ENCODE measurements at regions not wholly inside any gene's neighbourhood (a gene's known extent, or its start where the extent isn't known, plus 50 kb on each side); places are given as distances from the start of the nearest gene placed in this dataset.
"Not testable (repeated sequence)": the region's sequence is repeated elsewhere in the genome, so short reads cannot be mapped to it uniquely, and the experiment has no call there.

GRCh38 chr3:106842151-106842550 lies 535.1 kb upstream of the CCDC54 start:
- no peak for DNase-seq

- DNase-seq, result no peak
Measured at GRCh38 chr3:106844638-106845037, 532.6 kb upstream of the CCDC54 start.

GRCh38 chr3:106848099-106848498 lies 529.1 kb upstream of the CCDC54 start:
- no peak for DNase-seq

- DNase-seq, result no peak
Measured at GRCh38 chr3:106850437-106850836, 526.8 kb upstream of the CCDC54 start.

- not testable (repeated sequence) for DNase-seq
Measured at GRCh38 chr3:106858321-106858720, 518.9 kb upstream of the CCDC54 start.

- no peak for DNase-seq
Measured at GRCh38 chr3:106860182-106860581, 517.1 kb upstream of the CCDC54 start.

- DNase-seq, result no peak
Measured at GRCh38 chr3:106862067-106862466, 515.2 kb upstream of the CCDC54 start.

GRCh38 chr3:106877627-106878026 lies 499.6 kb upstream of the CCDC54 start:
- no peak for DNase-seq

- no peak for DNase-seq
Measured at GRCh38 chr3:106880206-106880605, 497.0 kb upstream of the CCDC54 start.

GRCh38 chr3:106881186-106881585 lies 496.1 kb upstream of the CCDC54 start:
- no peak for DNase-seq

- DNase-seq, result no peak
Measured at GRCh38 chr3:106882297-106882696, 494.9 kb upstream of the CCDC54 start.

- no peak for DNase-seq
Measured at GRCh38 chr3:106906074-106906473, 471.2 kb upstream of the CCDC54 start.

GRCh38 chr3:106908181-106908938 lies 468.9 kb upstream of the CCDC54 start:
- no peak for DNase-seq

- no peak for DNase-seq
Measured at GRCh38 chr3:106913111-106913698, 464.0 kb upstream of the CCDC54 start.

GRCh38 chr3:106913966-106914365 lies 463.3 kb upstream of the CCDC54 start:
- no peak for DNase-seq

GRCh38 chr3:106920609-106921008 lies 456.6 kb upstream of the CCDC54 start:
- DNase-seq, result no peak

- DNase-seq, result no peak
Measured at GRCh38 chr3:106929081-106929480, 448.2 kb upstream of the CCDC54 start.

- DNase-seq, result no peak
Measured at GRCh38 chr3:106930086-106930485, 447.2 kb upstream of the CCDC54 start.

- no peak for DNase-seq
Measured at GRCh38 chr3:106931904-106932303, 445.3 kb upstream of the CCDC54 start.

- no peak for DNase-seq
Measured at GRCh38 chr3:106936337-106936736, 440.9 kb upstream of the CCDC54 start.

GRCh38 chr3:106942051-106942450 lies 435.2 kb upstream of the CCDC54 start:
- DNase-seq, result no peak

GRCh38 chr3:106943071-106943470 lies 434.2 kb upstream of the CCDC54 start:
- no peak for DNase-seq

GRCh38 chr3:106945435-106945834 lies 431.8 kb upstream of the CCDC54 start:
- no peak for DNase-seq

GRCh38 chr3:106946866-106947265 lies 430.4 kb upstream of the CCDC54 start:
- no peak for DNase-seq

GRCh38 chr3:106957029-106957428 lies 420.2 kb upstream of the CCDC54 start:
- no peak for DNase-seq

Data from GF-D8 (cell line).